ENCODE measurements at regions not wholly inside any gene's neighbourhood (a gene's known extent, or its start where the extent isn't known, plus 50 kb on each side); places are given as distances from the start of the nearest gene placed in this dataset.

DNA sequence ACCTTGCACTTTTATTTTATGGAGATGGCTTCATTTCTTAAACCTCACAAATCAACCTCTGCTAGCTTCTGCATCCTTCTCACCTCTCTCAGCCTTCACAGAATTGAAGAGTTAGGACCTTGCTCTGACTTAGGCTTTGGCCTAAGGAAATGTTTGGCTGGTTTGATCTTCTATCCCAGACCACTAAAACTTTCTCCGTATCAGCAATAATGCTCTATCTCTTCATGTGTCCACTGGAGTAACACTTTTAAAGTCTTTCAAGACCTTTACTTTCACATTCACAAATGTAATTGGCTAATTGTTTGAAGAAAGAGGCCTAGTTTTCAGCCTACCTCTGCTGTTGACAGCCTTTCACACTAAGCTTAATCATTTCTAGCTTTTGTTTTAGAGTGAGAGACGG is 212.9 kb downstream of the TTLL2 start:
- no peaks in the 10 kb centered on the region for H3K36me3 ChIP-seq (ENCODE audit: low read depth)
- peaks cover 3% of the 10 kb centered on the region for H3K27me3 ChIP-seq (ENCODE audit: insufficient read depth, poor library complexity, severe bottlenecking)
- no peak for ATAC-seq (ENCODE audit: low read depth)
- H3K9me3 ChIP-seq (ENCODE audit: severe bottlenecking) = no peaks in the 10 kb centered on the region
- no peaks in the 10 kb centered on the region for H3K4me1 ChIP-seq (ENCODE audit: insufficient read depth, poor library complexity, severe bottlenecking)
- TF ChIP-seq, protein P1, sequence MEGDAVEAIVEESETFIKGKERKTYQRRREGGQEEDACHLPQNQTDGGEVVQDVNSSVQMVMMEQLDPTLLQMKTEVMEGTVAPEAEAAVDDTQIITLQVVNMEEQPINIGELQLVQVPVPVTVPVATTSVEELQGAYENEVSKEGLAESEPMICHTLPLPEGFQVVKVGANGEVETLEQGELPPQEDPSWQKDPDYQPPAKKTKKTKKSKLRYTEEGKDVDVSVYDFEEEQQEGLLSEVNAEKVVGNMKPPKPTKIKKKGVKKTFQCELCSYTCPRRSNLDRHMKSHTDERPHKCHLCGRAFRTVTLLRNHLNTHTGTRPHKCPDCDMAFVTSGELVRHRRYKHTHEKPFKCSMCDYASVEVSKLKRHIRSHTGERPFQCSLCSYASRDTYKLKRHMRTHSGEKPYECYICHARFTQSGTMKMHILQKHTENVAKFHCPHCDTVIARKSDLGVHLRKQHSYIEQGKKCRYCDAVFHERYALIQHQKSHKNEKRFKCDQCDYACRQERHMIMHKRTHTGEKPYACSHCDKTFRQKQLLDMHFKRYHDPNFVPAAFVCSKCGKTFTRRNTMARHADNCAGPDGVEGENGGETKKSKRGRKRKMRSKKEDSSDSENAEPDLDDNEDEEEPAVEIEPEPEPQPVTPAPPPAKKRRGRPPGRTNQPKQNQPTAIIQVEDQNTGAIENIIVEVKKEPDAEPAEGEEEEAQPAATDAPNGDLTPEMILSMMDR (IDR thresholded peaks at IDR 0.05; ENCODE audit: poor library complexity, severe bottlenecking) = no peak
- H3K27ac ChIP-seq (ENCODE audit: poor library complexity, severe bottlenecking) = no peak overlapping the region
- H3K4me3 ChIP-seq (ENCODE audit: severe bottlenecking) = no peak overlapping the region
- no peak for DNase-seq (ENCODE audit: low spot score)

- no peaks in the 10 kb centered on the region for H3K9me3 ChIP-seq (ENCODE audit: severe bottlenecking)
- TF ChIP-seq, protein P1 (IDR thresholded peaks at IDR 0.05; ENCODE audit: poor library complexity, severe bottlenecking) = no peak
- no peaks in the 10 kb centered on the region for H3K4me1 ChIP-seq (ENCODE audit: insufficient read depth, poor library complexity, severe bottlenecking)
- ATAC-seq (ENCODE audit: low read depth) (no peak), DNase-seq (ENCODE audit: low spot score) (no peak)
- no peak overlapping the region for H3K27ac ChIP-seq (ENCODE audit: poor library complexity, severe bottlenecking)
- peaks cover 3% of the 10 kb centered on the region for H3K27me3 ChIP-seq (ENCODE audit: insufficient read depth, poor library complexity, severe bottlenecking)
- no peak overlapping the region for H3K4me3 ChIP-seq (ENCODE audit: severe bottlenecking)
- no peaks in the 10 kb centered on the region for H3K36me3 ChIP-seq (ENCODE audit: low read depth)
These were observed 213.9 kb downstream of the TTLL2 start for GRCh38 chr6:167538746-167539145.

DNA sequence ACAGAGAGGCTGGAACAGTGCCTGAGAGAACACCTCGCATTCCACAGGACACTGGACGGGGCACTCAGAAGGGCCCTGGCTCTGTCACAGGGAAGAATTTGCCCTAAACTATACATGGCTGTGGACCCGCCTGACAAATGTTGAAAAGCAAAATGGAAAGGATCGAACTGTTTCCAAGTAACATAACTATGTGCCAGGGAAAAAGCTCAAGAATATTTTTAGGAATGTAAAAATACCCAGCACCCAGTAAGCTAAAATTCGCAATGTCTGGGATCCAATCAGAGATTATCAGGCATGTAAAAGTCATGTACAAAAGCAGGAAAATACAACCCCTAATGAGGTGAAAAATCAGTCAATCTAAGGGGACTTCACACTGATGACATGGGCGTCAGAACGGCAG is 215.9 kb downstream of the TTLL2 start:
- no peaks in the 10 kb centered on the region for H3K27me3 ChIP-seq (ENCODE audit: insufficient read depth, poor library complexity, severe bottlenecking)
- no peak overlapping the region for H3K4me3 ChIP-seq (ENCODE audit: severe bottlenecking)
- no peak overlapping the region for H3K27ac ChIP-seq (ENCODE audit: poor library complexity, severe bottlenecking)
- no peaks in the 10 kb centered on the region for H3K36me3 ChIP-seq (ENCODE audit: low read depth)
- ATAC-seq (ENCODE audit: low read depth) (no peak), DNase-seq (ENCODE audit: low spot score) (no peak)
- TF ChIP-seq, protein P1 (IDR thresholded peaks at IDR 0.05; ENCODE audit: poor library complexity, severe bottlenecking) = no peak
- H3K9me3 ChIP-seq (ENCODE audit: severe bottlenecking) = no peaks in the 10 kb centered on the region
- H3K4me1 ChIP-seq (ENCODE audit: insufficient read depth, poor library complexity, severe bottlenecking) = no peaks in the 10 kb centered on the region

DNA sequence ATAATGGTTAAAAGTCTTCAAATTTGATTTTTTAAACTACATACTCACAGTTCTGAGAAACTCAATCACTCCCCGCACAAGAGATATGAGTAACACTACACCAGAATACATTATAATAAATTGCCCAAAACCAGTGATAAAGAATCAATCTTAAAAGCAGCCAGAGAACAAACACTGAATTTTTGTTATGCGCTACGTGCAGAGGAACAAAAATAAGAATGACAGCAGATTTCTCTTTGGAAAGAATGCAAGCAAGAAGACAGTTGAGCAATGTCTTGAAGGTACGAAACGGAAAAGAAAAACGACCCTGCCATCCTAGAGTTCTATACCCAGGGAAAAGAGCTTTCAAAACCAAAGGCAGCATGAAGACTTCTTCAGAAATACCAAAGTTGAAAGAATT is 216.7 kb downstream of the TTLL2 start:
- H3K27me3 ChIP-seq (ENCODE audit: insufficient read depth, poor library complexity, severe bottlenecking) = no peaks in the 10 kb centered on the region
- no peak overlapping the region for H3K27ac ChIP-seq (ENCODE audit: poor library complexity, severe bottlenecking)
- no peak overlapping the region for H3K4me3 ChIP-seq (ENCODE audit: severe bottlenecking)
- no peaks in the 10 kb centered on the region for H3K4me1 ChIP-seq (ENCODE audit: insufficient read depth, poor library complexity, severe bottlenecking)
- H3K9me3 ChIP-seq (ENCODE audit: severe bottlenecking) = no peaks in the 10 kb centered on the region
- DNase-seq (ENCODE audit: low spot score) = no peak
- TF ChIP-seq, protein P1 (IDR thresholded peaks at IDR 0.05; ENCODE audit: poor library complexity, severe bottlenecking) = no peak
- H3K36me3 ChIP-seq (ENCODE audit: low read depth) = no peaks in the 10 kb centered on the region
- no peak for ATAC-seq (ENCODE audit: low read depth)

GRCh38 chr6:167543602-167544497 is 219.0 kb downstream of the TTLL2 start:
- TF ChIP-seq, protein P1 (IDR thresholded peaks at IDR 0.05; ENCODE audit: poor library complexity, severe bottlenecking) = no peak
- no peak for DNase-seq (ENCODE audit: low spot score)
- Histone ChIP-seq H3K27me3 (ENCODE audit: insufficient read depth, poor library complexity, severe bottlenecking) (no peaks in the 10 kb centered on the region), H3K9me3 (ENCODE audit: severe bottlenecking) (no peaks in the 10 kb centered on the region), H3K36me3 (ENCODE audit: low read depth) (no peaks in the 10 kb centered on the region), H3K4me1 (ENCODE audit: insufficient read depth, poor library complexity, severe bottlenecking) (no peaks in the 10 kb centered on the region), H3K27ac (ENCODE audit: poor library complexity, severe bottlenecking) (no peak overlapping the region), H3K4me3 (ENCODE audit: severe bottlenecking) (no peak overlapping the region)
- no peak for ATAC-seq (ENCODE audit: low read depth)

All from RWPE2 (cell line).